ENCODE measurements at regions not wholly inside any gene's neighbourhood (a gene's known extent, or its start where the extent isn't known, plus 50 kb on each side); places are given as distances from the start of the nearest gene placed in this dataset.

- no peak for DNase-seq
Observed at GRCh38 chr20:6611911-6612605, 155.4 kb upstream of the BMP2 start.

- no peak for DNase-seq
Observed at GRCh38 chr20:6606651-6607050, 160.8 kb upstream of the BMP2 start.

GRCh38 chr20:6605055-6605935, 162.2 kb upstream of the BMP2 start:
- DNase-seq, result peak in 1 of 2 experiments; percentile 54

GRCh38 chr20:6604179-6604578, 163.3 kb upstream of the BMP2 start:
- DNase-seq, result no peak

- DNase-seq, result no peak
Observed at GRCh38 chr20:6599876-6600735, 167.4 kb upstream of the BMP2 start.

- no peak for DNase-seq
Observed at GRCh38 chr20:6595704-6596103, 171.8 kb upstream of the BMP2 start.

- no peak for DNase-seq
Observed at GRCh38 chr20:6590891-6591637, 176.4 kb upstream of the BMP2 start.

GRCh38 chr20:6588296-6588695, 179.2 kb upstream of the BMP2 start:
- DNase-seq, result no peak

GRCh38 chr20:6583134-6583738, 184.2 kb upstream of the BMP2 start:
- peak; percentile 27 to 77 for DNase-seq

GRCh38 chr20:6582449-6582848, 185.0 kb upstream of the BMP2 start:
- no peak for DNase-seq

GRCh38 chr20:6580486-6580885, 187.0 kb upstream of the BMP2 start:
- no peak for DNase-seq

- DNase-seq, result no peak
Observed at GRCh38 chr20:6579824-6580223, 187.7 kb upstream of the BMP2 start.

GRCh38 chr20:6579417-6579816, 188.1 kb upstream of the BMP2 start:
- no peak for DNase-seq

- DNase-seq, result no peak
Observed at GRCh38 chr20:6577451-6577850, 190.0 kb upstream of the BMP2 start.

- DNase-seq, result no peak
Observed at GRCh38 chr20:6576726-6577125, 190.8 kb upstream of the BMP2 start.

GRCh38 chr20:6575912-6576401, 191.5 kb upstream of the BMP2 start:
- no peak for DNase-seq

GRCh38 chr20:6566821-6567220, 200.7 kb upstream of the BMP2 start:
- DNase-seq, result no peak

- no peak for DNase-seq
Observed at GRCh38 chr20:6562111-6562510, 205.4 kb upstream of the BMP2 start.

GRCh38 chr20:6560978-6561377, 206.5 kb upstream of the BMP2 start:
- DNase-seq, result no peak

GRCh38 chr20:6559791-6560190, 207.7 kb upstream of the BMP2 start:
- DNase-seq, result no peak

GRCh38 chr20:6558341-6558740, 209.1 kb upstream of the BMP2 start:
- DNase-seq, result peak in 1 of 2 experiments; percentile 30
